ENCODE measurements at regions not wholly inside any gene's neighbourhood (a gene's known extent, or its start where the extent isn't known, plus 50 kb on each side); places are given as distances from the start of the nearest gene placed in this dataset.

GRCh38 chr14:30496852-30497251 is 62.1 kb upstream of the G2E3 start:
- TF ChIP-seq TAF1 (IDR thresholded peaks at IDR 0.05; ENCODE audit: borderline replicate concordance, insufficient read depth, low read length) (no peak), POLR2AphosphoS5 (IDR thresholded peaks at IDR 0.05; ENCODE audit: low read depth, low read length) (no peak)
